IMR-90 (cell line): ENCODE measurements at regions not wholly inside any gene's neighbourhood (a gene's known extent, or its start where the extent isn't known, plus 50 kb on each side); places are given as distances from the start of the nearest gene placed in this dataset.

ENCODE experiments used
- ATAC-seq: fragments of 200-7000 bp; cut with Tn5 transposase; 2 replicates; pipeline ENCODE4 v1.9.1; 2020; ENCODE audit warnings: low read depth, mild to moderate bottlenecking, moderate library complexity
- BruUV-seq: library from RNA; stranded (reverse); fragments of 400-500 nt; replicated peaks from 2 replicates; lab custom pipeline; 2021; lab: Mats Ljungman, UMichigan
- CTCF ChIA-PET: fragments of 300-600 bp; formaldehyde crosslinking; extraction: SDS; loops from one replicate; lab custom pipeline; 2021; ENCODE audit warnings: antibody characterized with exemption; lab: Yijun Ruan, JAX
- POLR2A ChIA-PET: fragments of 300-600 bp; sonication (Branson Sonifier 250); formaldehyde crosslinking; loops from one replicate; lab custom pipeline; 2022; ENCODE audit warnings: antibody characterized with exemption; ENCODE audit not compliant: unreplicated experiment; lab: Charles Lee
- DNase-seq: peaks from one replicate; pipeline ENCODE4 v3.0.0; 2013
- H2AFZ ChIP-seq: replicated peaks from 2 replicates; pipeline ENCODE3; 2013; ENCODE audit warnings: low read length, mild to moderate bottlenecking; ENCODE audit not compliant: poor library complexity
- H2AK5ac ChIP-seq: 2 replicates; pipeline ENCODE4 v1.6.1; 2013; ENCODE audit warnings: low read depth, low read length, inconsistent platforms
- H2AK9ac ChIP-seq: replicated peaks from 2 replicates; pipeline ENCODE3; 2013; ENCODE audit warnings: mild to moderate bottlenecking, low read depth, low read length, moderate library complexity; ENCODE audit not compliant: poor library complexity
- H2BK120ac ChIP-seq: 2 replicates; pipeline ENCODE4 v1.6.1; 2013; ENCODE audit warnings: low read depth, low read length, inconsistent platforms
- H2BK15ac ChIP-seq: 3 replicates; pipeline ENCODE4 v1.6.1; 2013; ENCODE audit warnings: low read depth, low read length, inconsistent platforms
- H2BK20ac ChIP-seq: 2 replicates; pipeline ENCODE4 v1.6.1; 2013; ENCODE audit warnings: low read depth, mild to moderate bottlenecking, inconsistent platforms, low read length, moderate library complexity
- H2BK5ac ChIP-seq: 2 replicates; pipeline ENCODE4 v1.6.1; 2013; ENCODE audit warnings: mild to moderate bottlenecking, low read depth, low read length, inconsistent platforms; ENCODE audit not compliant: poor library complexity, severe bottlenecking
- H3K14ac ChIP-seq: replicated peaks from 2 replicates; pipeline ENCODE4 v1.6.1; 2013; ENCODE audit warnings: low read depth, low read length, inconsistent platforms
- H3K18ac ChIP-seq: 2 replicates; pipeline ENCODE4 v1.6.1; 2013; ENCODE audit warnings: low read depth, low read length, control low read depth
- H3K23ac ChIP-seq: 2 replicates; pipeline ENCODE4 v1.6.1; 2013; ENCODE audit warnings: low read depth, low read length, inconsistent platforms
- H3K27ac ChIP-seq: 2 replicates; pipeline ENCODE4 v1.5.1; 2013; ENCODE audit warnings: mild to moderate bottlenecking, control low read depth, low read length; ENCODE audit not compliant: insufficient read depth
- H3K27me3 ChIP-seq: 2 replicates; pipeline ENCODE4 v1.6.1; 2013; ENCODE audit warnings: low read length; ENCODE audit not compliant: control insufficient read depth, insufficient read depth
- H3K36me3 ChIP-seq: 2 replicates; pipeline ENCODE4 v1.6.1; 2013; ENCODE audit warnings: low read length, mixed read lengths; ENCODE audit not compliant: control insufficient read depth, insufficient read depth
- H3K4ac ChIP-seq: 2 replicates; pipeline ENCODE4 v1.6.1; 2013; ENCODE audit warnings: low read depth, low read length, inconsistent platforms
- H3K4me1 ChIP-seq: 2 replicates; pipeline ENCODE4 v1.6.1; 2013; ENCODE audit warnings: low read length, mixed read lengths; ENCODE audit not compliant: control insufficient read depth, insufficient read depth
- H3K4me2 ChIP-seq: 2 replicates; pipeline ENCODE4 v1.6.1; 2013; ENCODE audit warnings: low read depth, mild to moderate bottlenecking, control low read depth, low read length, moderate library complexity
- H3K4me3 ChIP-seq: 2 replicates; pipeline ENCODE4 v1.5.1; 2013; ENCODE audit warnings: low read depth, mild to moderate bottlenecking, control low read depth, low read length, moderate library complexity; ENCODE audit not compliant: insufficient read depth
- H3K56ac ChIP-seq: 2 replicates; pipeline ENCODE4 v1.6.1; 2013; ENCODE audit warnings: low read length, inconsistent platforms; ENCODE audit not compliant: insufficient read depth; ENCODE audit errors: extremely low read depth
- H3K79me1 ChIP-seq, 2 experiments: 2 replicates each; pipeline ENCODE4 v1.6.1; 2013; ENCODE audit warnings: low read length in 2 of 2, inconsistent platforms in 1 of 2, low read depth in 1 of 2
- H3K9ac ChIP-seq: 2 replicates; pipeline ENCODE4 v1.6.1; 2013; ENCODE audit warnings: low read depth, low read length, control low read depth
- H3K9me1 ChIP-seq: 2 replicates; pipeline ENCODE4 v1.6.1; 2013; ENCODE audit warnings: low read length, inconsistent platforms; ENCODE audit not compliant: insufficient read depth
- H3K9me3 ChIP-seq: 2 replicates; pipeline ENCODE4 v1.6.1; 2013; ENCODE audit warnings: low read length; ENCODE audit not compliant: control insufficient read depth, insufficient read depth
- H4K20me1 ChIP-seq: 2 replicates; pipeline ENCODE4 v1.6.1; 2013; ENCODE audit warnings: low read length, inconsistent platforms; ENCODE audit not compliant: insufficient read depth
- H4K5ac ChIP-seq: 2 replicates; pipeline ENCODE4 v1.6.1; 2013; ENCODE audit warnings: mild to moderate bottlenecking, low read depth, low read length, control low read depth
- H4K8ac ChIP-seq, 2 experiments: 2 replicates each; pipeline ENCODE4 v1.6.1; 2013; ENCODE audit warnings: low read depth in 2 of 2, low read length in 2 of 2, control low read depth in 1 of 2, inconsistent platforms in 1 of 2
- H4K91ac ChIP-seq: 2 replicates; pipeline ENCODE4 v1.6.1; 2013; ENCODE audit warnings: low read depth, low read length, inconsistent platforms; ENCODE audit not compliant: insufficient read depth
- BHLHE40 ChIP-seq: fragments of 150-350 bp; IDR thresholded peaks from 2 replicates; pipeline ENCODE4 v1.6.1; 2016; ENCODE audit warnings: mild to moderate bottlenecking, low read depth, low read length
- CHD1 ChIP-seq: IDR thresholded peaks from 2 replicates; pipeline ENCODE4 v1.6.1; 2012; ENCODE audit warnings: low read depth, low read length, improper control_type of control experiment
- FOS ChIP-seq: fragments of 150-350 bp; IDR thresholded peaks from 2 replicates; pipeline ENCODE4 v1.6.1; 2016; ENCODE audit warnings: low read depth, low read length
- MAFK ChIP-seq: IDR thresholded peaks from 2 replicates; pipeline ENCODE4 v1.6.1; 2012; ENCODE audit warnings: low read depth, low read length, improper control_type of control experiment
- MXI1 ChIP-seq: IDR thresholded peaks from 2 replicates; pipeline ENCODE4 v1.6.1; 2012; ENCODE audit warnings: low read depth, mild to moderate bottlenecking, low read length, moderate library complexity, borderline replicate concordance
- NFE2L2 ChIP-seq: fragments of 150-350 bp; IDR thresholded peaks from 2 replicates; pipeline ENCODE4 v1.6.1; 2016; ENCODE audit warnings: low read depth, mild to moderate bottlenecking, low read length
- POLR2A ChIP-seq: IDR thresholded peaks from 2 replicates; pipeline ENCODE4 v1.6.1; 2012; ENCODE audit warnings: mild to moderate bottlenecking, low read depth, low read length
- RFX5 ChIP-seq: IDR thresholded peaks from 2 replicates; pipeline ENCODE4 v1.8.0; 2012; ENCODE audit warnings: low read depth, mild to moderate bottlenecking, low read length, moderate library complexity
- SMC3 ChIP-seq: fragments of 150-350 bp; IDR thresholded peaks from 2 replicates; pipeline ENCODE4 v1.6.1; 2016; ENCODE audit warnings: low read depth, mild to moderate bottlenecking, antibody characterized with exemption, low read length, moderate library complexity
- WGBS, 2 experiments: methylation state at CpG; one replicate each; pipeline versions ENCODE4 v1.1.5 to v1.1.7; 2013; ENCODE audit warnings: missing lambda C conversion rate in 2 of 2; ENCODE audit not compliant: insufficient read length in 1 of 2; ENCODE audit errors: extremely low coverage in 2 of 2; 5-methylcytosine and 5-hydroxymethylcytosine counted together
- dilution Hi-C: fragments of 300-500 bp; cut with HindIII; formaldehyde crosslinking; loops from one replicate; pipeline ENCODE4 v1.14.3; 2018; ENCODE audit warnings: low sequenced_read_pairs; ENCODE audit not compliant: unreplicated experiment
- in situ Hi-C: fragments of 300-500 bp; cut with MboI; formaldehyde crosslinking; loops from 3 replicates; pipeline ENCODE4 v1.14.3; 2019; ENCODE audit warnings: low sequenced_read_pairs, inconsistent platforms, mixed read lengths
- intact Hi-C: fragments of 100-400 bp; cut with micrococcal nuclease; formaldehyde crosslinking; loops from 2 replicates; pipeline ENCODE4 v1.10.0; 2022
- TF ChIP-seq, protein P1 (sequence below): fragments of 150-350 bp; IDR thresholded peaks from 2 replicates; pipeline ENCODE4 v1.6.1; 2016; ENCODE audit warnings: low read depth, mild to moderate bottlenecking, low read length, moderate library complexity, borderline replicate concordance
- TF ChIP-seq, protein P2 (sequence below): fragments of 150-350 bp; IDR thresholded peaks from 2 replicates; pipeline ENCODE4 v1.6.1; 2017; ENCODE audit warnings: mild to moderate bottlenecking, antibody characterized with exemption, low read length, low read depth
- TF ChIP-seq, protein P3 (sequence below): conservative IDR thresholded peaks from 2 replicates; pipeline ENCODE4 v1.5.1; 2012; ENCODE audit warnings: mild to moderate bottlenecking, low read depth, low read length, improper control_type of control experiment

DNA sequence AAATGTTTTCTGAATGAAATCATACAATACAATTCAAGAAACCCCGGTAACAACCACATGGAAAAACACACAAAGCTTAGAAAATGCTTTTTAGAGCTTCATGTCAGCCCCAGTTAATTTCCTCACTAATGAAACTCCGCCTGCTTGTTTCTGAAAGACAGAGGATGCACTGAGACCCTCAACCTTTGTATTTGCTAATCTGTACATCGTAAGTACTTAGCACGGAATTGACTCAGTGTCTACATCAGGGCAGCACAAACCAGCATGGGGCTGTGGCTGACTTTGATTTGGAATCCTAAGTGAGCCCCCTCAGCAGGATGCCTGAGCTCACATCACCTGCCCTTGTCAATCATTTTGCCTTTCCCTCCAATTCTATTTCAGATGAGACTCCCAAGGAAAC lies 499.1 kb upstream of the MPDZ start:
- H3K27ac ChIP-seq: no peak overlapping the region
- dilution Hi-C loops: no loop called here
- ChIA-PET CTCF (no interaction called here), POLR2A (no interaction called here)
- no peak overlapping the region for H2BK120ac ChIP-seq
- no peak overlapping the region for H3K4me3 ChIP-seq
- H3K9me3 ChIP-seq: no peaks in the 10 kb centered on the region
- H3K56ac ChIP-seq: no peak overlapping the region
- in situ Hi-C loops: no loop called here
- H2BK5ac ChIP-seq: no peak overlapping the region
- H3K18ac ChIP-seq: no peak overlapping the region
- no peak overlapping the region for H4K5ac ChIP-seq
- no peak overlapping the region for H3K4me2 ChIP-seq
- no peak overlapping the region for H3K14ac ChIP-seq
- no peak overlapping the region for H3K9ac ChIP-seq
- H4K20me1 ChIP-seq: no peaks in the 10 kb centered on the region
- intact Hi-C loops: no loop called here
- H3K23ac ChIP-seq: no peak overlapping the region
- no peak overlapping the region for H2BK20ac ChIP-seq
- no peak overlapping the region for H2AK5ac ChIP-seq
- no CpG with 5 or more reads among the region's 4 CpGs for WGBS, 2 experiments
- peak; percentile 4 for DNase-seq
- no peaks in the 10 kb centered on the region for H3K79me1 ChIP-seq
- no peak for TF ChIP-seq CHD1
- TF ChIP-seq FOS: no peak
- TF ChIP-seq, protein P1, sequence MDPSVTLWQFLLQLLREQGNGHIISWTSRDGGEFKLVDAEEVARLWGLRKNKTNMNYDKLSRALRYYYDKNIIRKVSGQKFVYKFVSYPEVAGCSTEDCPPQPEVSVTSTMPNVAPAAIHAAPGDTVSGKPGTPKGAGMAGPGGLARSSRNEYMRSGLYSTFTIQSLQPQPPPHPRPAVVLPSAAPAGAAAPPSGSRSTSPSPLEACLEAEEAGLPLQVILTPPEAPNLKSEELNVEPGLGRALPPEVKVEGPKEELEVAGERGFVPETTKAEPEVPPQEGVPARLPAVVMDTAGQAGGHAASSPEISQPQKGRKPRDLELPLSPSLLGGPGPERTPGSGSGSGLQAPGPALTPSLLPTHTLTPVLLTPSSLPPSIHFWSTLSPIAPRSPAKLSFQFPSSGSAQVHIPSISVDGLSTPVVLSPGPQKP: no peak
- TF ChIP-seq POLR2A: no peak
- no peak for TF ChIP-seq NFE2L2
- no peak for TF ChIP-seq MXI1
- TF ChIP-seq SMC3: no peak
- no peak for TF ChIP-seq BHLHE40
- TF ChIP-seq, protein P2, sequence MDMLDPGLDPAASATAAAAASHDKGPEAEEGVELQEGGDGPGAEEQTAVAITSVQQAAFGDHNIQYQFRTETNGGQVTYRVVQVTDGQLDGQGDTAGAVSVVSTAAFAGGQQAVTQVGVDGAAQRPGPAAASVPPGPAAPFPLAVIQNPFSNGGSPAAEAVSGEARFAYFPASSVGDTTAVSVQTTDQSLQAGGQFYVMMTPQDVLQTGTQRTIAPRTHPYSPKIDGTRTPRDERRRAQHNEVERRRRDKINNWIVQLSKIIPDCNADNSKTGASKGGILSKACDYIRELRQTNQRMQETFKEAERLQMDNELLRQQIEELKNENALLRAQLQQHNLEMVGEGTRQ: no peak
- TF ChIP-seq RFX5: no peak
- TF ChIP-seq, protein P3, sequence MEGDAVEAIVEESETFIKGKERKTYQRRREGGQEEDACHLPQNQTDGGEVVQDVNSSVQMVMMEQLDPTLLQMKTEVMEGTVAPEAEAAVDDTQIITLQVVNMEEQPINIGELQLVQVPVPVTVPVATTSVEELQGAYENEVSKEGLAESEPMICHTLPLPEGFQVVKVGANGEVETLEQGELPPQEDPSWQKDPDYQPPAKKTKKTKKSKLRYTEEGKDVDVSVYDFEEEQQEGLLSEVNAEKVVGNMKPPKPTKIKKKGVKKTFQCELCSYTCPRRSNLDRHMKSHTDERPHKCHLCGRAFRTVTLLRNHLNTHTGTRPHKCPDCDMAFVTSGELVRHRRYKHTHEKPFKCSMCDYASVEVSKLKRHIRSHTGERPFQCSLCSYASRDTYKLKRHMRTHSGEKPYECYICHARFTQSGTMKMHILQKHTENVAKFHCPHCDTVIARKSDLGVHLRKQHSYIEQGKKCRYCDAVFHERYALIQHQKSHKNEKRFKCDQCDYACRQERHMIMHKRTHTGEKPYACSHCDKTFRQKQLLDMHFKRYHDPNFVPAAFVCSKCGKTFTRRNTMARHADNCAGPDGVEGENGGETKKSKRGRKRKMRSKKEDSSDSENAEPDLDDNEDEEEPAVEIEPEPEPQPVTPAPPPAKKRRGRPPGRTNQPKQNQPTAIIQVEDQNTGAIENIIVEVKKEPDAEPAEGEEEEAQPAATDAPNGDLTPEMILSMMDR: no peak
- no peak for TF ChIP-seq MAFK
- H4K8ac ChIP-seq: no peak overlapping the region
- H3K27me3 ChIP-seq: no peaks in the 10 kb centered on the region
- H3K36me3 ChIP-seq: no peaks in the 10 kb centered on the region
- H3K9me1 ChIP-seq: no peaks in the 10 kb centered on the region
- no peak overlapping the region for H2BK15ac ChIP-seq
- no peak overlapping the region for H2AK9ac ChIP-seq
- no peak for ATAC-seq
- H4K91ac ChIP-seq: no peak overlapping the region
- H3K4me1 ChIP-seq: no peaks in the 10 kb centered on the region
- no peak overlapping the region for H3K4ac ChIP-seq
- H2AFZ ChIP-seq: no peak overlapping the region
- BruUV-seq: no TSS peak
